Sigmoid colon (tissue), 3 donors: ENCODE measurements at regions not wholly inside any gene's neighbourhood (a gene's known extent, or its start where the extent isn't known, plus 50 kb on each side); places are given as distances from the start of the nearest gene placed in this dataset.

Source experiments
- POLR2A ChIP-seq, 2 donors: fragments of 450-650 bp; IDR thresholded peaks; one replicate each; pipeline ENCODE4 v1.6.1; 2016; ENCODE audit warnings: antibody characterized with exemption in 2 of 2, mild to moderate bottlenecking in 2 of 2, moderate library complexity in 2 of 2
- TF ChIP-seq, protein P1 (sequence below), 4 experiments: fragments of 450-650 bp in 3 of 4; fragments of 200-600 bp in 1 of 4; IDR thresholded peaks; one replicate each; pipeline ENCODE4 v1.5.1; 2016 to 2019; ENCODE audit warnings: antibody characterized with exemption in 4 of 4, mild to moderate bottlenecking in 3 of 4, moderate library complexity in 2 of 4

DNA sequence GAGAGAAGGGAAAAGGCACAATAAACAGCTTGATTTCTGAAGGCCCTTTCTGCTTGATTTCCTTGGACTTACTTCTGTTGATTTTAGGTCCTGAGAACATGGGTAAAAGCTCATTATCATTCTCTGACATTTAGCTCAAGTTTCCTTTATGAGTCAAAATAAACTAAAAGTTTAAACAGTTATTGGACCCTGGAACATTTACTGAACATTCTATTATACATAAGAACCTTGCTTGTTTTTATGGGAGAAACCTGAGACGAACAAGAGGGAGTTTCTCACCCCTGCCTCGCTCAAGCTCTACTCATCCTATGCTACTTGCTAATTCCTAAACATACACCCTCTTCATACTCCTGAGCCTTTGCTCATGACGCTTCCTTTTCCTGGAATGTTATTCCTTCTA lies 538.3 kb upstream of the PKN2 start:
- TF ChIP-seq, protein P1, sequence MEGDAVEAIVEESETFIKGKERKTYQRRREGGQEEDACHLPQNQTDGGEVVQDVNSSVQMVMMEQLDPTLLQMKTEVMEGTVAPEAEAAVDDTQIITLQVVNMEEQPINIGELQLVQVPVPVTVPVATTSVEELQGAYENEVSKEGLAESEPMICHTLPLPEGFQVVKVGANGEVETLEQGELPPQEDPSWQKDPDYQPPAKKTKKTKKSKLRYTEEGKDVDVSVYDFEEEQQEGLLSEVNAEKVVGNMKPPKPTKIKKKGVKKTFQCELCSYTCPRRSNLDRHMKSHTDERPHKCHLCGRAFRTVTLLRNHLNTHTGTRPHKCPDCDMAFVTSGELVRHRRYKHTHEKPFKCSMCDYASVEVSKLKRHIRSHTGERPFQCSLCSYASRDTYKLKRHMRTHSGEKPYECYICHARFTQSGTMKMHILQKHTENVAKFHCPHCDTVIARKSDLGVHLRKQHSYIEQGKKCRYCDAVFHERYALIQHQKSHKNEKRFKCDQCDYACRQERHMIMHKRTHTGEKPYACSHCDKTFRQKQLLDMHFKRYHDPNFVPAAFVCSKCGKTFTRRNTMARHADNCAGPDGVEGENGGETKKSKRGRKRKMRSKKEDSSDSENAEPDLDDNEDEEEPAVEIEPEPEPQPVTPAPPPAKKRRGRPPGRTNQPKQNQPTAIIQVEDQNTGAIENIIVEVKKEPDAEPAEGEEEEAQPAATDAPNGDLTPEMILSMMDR (IDR thresholded peaks at IDR 0.05) = no peak
- no peak for TF ChIP-seq POLR2A (IDR thresholded peaks at IDR 0.05)
